Loucy (cell line): ENCODE measurements at regions not wholly inside any gene's neighbourhood (a gene's known extent, or its start where the extent isn't known, plus 50 kb on each side); places are given as distances from the start of the nearest gene placed in this dataset.

Experiments
- H2AFZ ChIP-seq: fragments of 200-600 bp; sonication (generic); 2 replicates; pipeline ENCODE4 v1.6.0; 2016; ENCODE audit warnings: antibody characterized with exemption, mild to moderate bottlenecking, low read length, moderate library complexity
- H3F3A ChIP-seq: fragments of 200-600 bp; 2 replicates; pipeline ENCODE4 v1.6.0; 2016; ENCODE audit warnings: antibody characterized with exemption, low read depth, mild to moderate bottlenecking
- H3K27me3 ChIP-seq: fragments of 200-600 bp; sonication (generic); 2 replicates; pipeline ENCODE4 v1.6.1; 2014; ENCODE audit warnings: low read length, mild to moderate bottlenecking; ENCODE audit not compliant: insufficient read depth, poor library complexity, severe bottlenecking
- H3K36me3 ChIP-seq: fragments of 200-600 bp; sonication (generic); 2 replicates; pipeline ENCODE4 v1.6.1; 2016; ENCODE audit warnings: low read length; ENCODE audit not compliant: insufficient read depth
- H3K4me1 ChIP-seq: fragments of 200-600 bp; sonication (generic); 2 replicates; pipeline ENCODE4 v1.5.1; 2014; ENCODE audit warnings: low read length, mild to moderate bottlenecking; ENCODE audit not compliant: insufficient read depth, poor library complexity, severe bottlenecking
- H3K4me2 ChIP-seq: fragments of 200-600 bp; sonication (generic); 2 replicates; pipeline ENCODE4 v1.6.0; 2014; ENCODE audit warnings: antibody characterized with exemption, low read length, low read depth, mild to moderate bottlenecking; ENCODE audit not compliant: poor library complexity, severe bottlenecking
- H3K4me3 ChIP-seq: fragments of 200-600 bp; sonication (generic); 2 replicates; pipeline ENCODE4 v1.5.1; 2014; ENCODE audit warnings: low read length, mild to moderate bottlenecking, mixed read lengths; ENCODE audit not compliant: poor library complexity, severe bottlenecking
- H3K79me2 ChIP-seq: fragments of 200-600 bp; sonication (generic); 2 replicates; pipeline ENCODE4 v1.6.1; 2014; ENCODE audit warnings: low read length; ENCODE audit not compliant: insufficient read depth
- H3K9ac ChIP-seq: fragments of 200-600 bp; sonication (generic); 2 replicates; pipeline ENCODE4 v1.6.0; 2014; ENCODE audit warnings: mild to moderate bottlenecking, low read depth, low read length, moderate library complexity; ENCODE audit not compliant: poor library complexity, severe bottlenecking
- H3K9me2 ChIP-seq: fragments of 200-600 bp; sonication (generic); replicated peaks from 2 replicates; pipeline ENCODE4 v1.6.1; 2016; ENCODE audit warnings: low read depth, low read length, mixed read lengths
- H3K9me3 ChIP-seq: fragments of 200-600 bp; sonication (generic); 2 replicates; pipeline ENCODE4 v1.6.1; 2014; ENCODE audit warnings: mild to moderate bottlenecking, antibody characterized with exemption, low read length, low read depth; ENCODE audit not compliant: insufficient read depth
- H4K20me1 ChIP-seq: fragments of 200-600 bp; sonication (generic); 2 replicates; pipeline ENCODE4 v1.6.0; 2014; ENCODE audit warnings: antibody characterized with exemption, low read length, mild to moderate bottlenecking; ENCODE audit not compliant: insufficient read depth, poor library complexity, severe bottlenecking
- EZH2phosphoT487 ChIP-seq: fragments of 200-600 bp; IDR thresholded peaks from 2 replicates; pipeline ENCODE4 v1.6.1; 2018; ENCODE audit warnings: antibody characterized with exemption, mild to moderate bottlenecking, moderate library complexity, borderline replicate concordance
- TF ChIP-seq, protein P1 (sequence below): fragments of 200-600 bp; sonication (generic); conservative IDR thresholded peaks from 2 replicates; pipeline ENCODE4 v1.5.1; 2014; ENCODE audit warnings: mild to moderate bottlenecking, antibody characterized with exemption, low read length

DNA sequence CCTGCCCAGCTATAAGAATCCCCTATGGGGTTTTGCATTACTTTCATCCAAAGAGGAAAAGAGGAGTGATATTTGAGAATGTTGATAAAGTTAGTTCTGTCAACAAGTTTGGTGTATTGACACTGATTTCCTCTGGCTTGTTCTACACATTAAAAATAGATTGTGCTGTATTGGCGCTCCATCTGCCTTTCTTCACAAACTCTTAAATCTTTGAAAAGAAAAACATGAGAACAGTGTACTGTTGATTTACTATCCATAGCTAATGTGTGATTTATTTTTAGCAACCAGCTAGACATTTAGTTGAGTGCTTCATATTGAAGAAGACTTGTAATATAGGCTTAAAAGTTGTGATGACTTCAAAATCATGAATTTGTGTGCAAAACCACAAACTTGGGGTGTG lies 261.2 kb upstream of the ANKRD50 start:
- Histone ChIP-seq H3K36me3 (no peaks in the 10 kb centered on the region), H3K9me2 (no peaks in the 10 kb centered on the region), H4K20me1 (no peaks in the 10 kb centered on the region), H3K9me3 (no peaks in the 10 kb centered on the region), H3K79me2 (no peaks in the 10 kb centered on the region), H3K9ac (no peak overlapping the region), H3K4me1 (no peaks in the 10 kb centered on the region), H2AFZ (no peak overlapping the region), H3K27me3 (no peaks in the 10 kb centered on the region), H3K4me3 (no peak overlapping the region), H3K4me2 (no peak overlapping the region), H3F3A (no peaks in the 10 kb centered on the region)
- TF ChIP-seq EZH2phosphoT487: no peak
- TF ChIP-seq, protein P1, sequence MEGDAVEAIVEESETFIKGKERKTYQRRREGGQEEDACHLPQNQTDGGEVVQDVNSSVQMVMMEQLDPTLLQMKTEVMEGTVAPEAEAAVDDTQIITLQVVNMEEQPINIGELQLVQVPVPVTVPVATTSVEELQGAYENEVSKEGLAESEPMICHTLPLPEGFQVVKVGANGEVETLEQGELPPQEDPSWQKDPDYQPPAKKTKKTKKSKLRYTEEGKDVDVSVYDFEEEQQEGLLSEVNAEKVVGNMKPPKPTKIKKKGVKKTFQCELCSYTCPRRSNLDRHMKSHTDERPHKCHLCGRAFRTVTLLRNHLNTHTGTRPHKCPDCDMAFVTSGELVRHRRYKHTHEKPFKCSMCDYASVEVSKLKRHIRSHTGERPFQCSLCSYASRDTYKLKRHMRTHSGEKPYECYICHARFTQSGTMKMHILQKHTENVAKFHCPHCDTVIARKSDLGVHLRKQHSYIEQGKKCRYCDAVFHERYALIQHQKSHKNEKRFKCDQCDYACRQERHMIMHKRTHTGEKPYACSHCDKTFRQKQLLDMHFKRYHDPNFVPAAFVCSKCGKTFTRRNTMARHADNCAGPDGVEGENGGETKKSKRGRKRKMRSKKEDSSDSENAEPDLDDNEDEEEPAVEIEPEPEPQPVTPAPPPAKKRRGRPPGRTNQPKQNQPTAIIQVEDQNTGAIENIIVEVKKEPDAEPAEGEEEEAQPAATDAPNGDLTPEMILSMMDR: no peak

DNA sequence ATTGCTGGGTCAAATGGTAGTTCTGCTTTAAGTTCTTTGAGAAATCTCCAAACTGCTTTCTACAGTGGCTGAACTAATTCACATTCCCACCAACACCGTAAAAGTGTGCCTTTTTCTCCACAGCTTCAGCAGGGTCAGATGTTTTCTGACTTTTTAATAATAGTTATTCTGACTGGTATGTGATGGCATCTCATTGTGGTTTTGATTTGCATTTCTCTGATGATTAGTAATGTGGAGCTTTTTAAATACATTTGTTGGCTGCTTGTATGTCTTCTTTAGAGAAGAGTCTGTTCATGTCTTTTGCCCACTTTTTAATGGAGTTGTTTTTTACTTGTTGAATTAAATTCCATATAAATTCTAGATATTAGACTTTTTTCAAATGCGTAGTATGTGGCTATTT lies 257.5 kb upstream of the ANKRD50 start:
- H3K9ac ChIP-seq: no peak overlapping the region

DNA sequence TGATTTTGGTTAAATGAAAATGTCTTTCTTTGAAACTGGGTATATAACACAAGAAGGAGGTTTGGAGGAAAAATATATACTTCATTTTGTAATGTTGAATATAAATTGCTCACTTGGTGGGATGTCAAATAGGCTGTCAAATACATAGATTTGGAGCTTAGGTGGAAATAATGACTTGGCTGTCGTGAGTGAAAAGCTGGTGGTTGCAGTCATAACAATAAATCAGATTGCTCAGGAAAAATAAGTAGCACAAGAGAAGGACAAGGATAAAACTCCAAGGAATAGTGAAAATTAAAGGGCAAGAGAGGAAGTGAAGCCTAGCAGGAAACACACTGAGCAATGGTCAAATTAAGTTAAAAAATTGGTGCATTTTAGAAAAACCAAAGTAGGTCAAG lies 253.0 kb upstream of the ANKRD50 start:
- Histone ChIP-seq H3K9me2 (no peaks in the 10 kb centered on the region), H3K79me2 (no peaks in the 10 kb centered on the region), H4K20me1 (no peaks in the 10 kb centered on the region), H3F3A (no peaks in the 10 kb centered on the region), H3K4me3 (no peak overlapping the region), H3K27me3 (no peaks in the 10 kb centered on the region), H3K9me3 (peaks cover 7% of the 10 kb centered on the region; the same call in 1 of the 2 replicates), H2AFZ (no peak overlapping the region), H3K9ac (no peak overlapping the region), H3K4me1 (no peaks in the 10 kb centered on the region), H3K4me2 (no peak overlapping the region), H3K36me3 (no peaks in the 10 kb centered on the region)
- no peak for TF ChIP-seq EZH2phosphoT487
- TF ChIP-seq, protein P1: no peak

More for the DNA sequence above, 257.5 kb upstream of the ANKRD50 start:
- H2AFZ ChIP-seq: no peak overlapping the region
- no peak overlapping the region for H3K4me3 ChIP-seq
- no peaks in the 10 kb centered on the region for H3K36me3 ChIP-seq
- no peaks in the 10 kb centered on the region for H3K79me2 ChIP-seq
- no peaks in the 10 kb centered on the region for H3F3A ChIP-seq
- H3K27me3 ChIP-seq: no peaks in the 10 kb centered on the region
- H3K4me1 ChIP-seq: no peaks in the 10 kb centered on the region
- TF ChIP-seq EZH2phosphoT487: no peak
- TF ChIP-seq, protein P1: no peak
- no peaks in the 10 kb centered on the region for H3K9me3 ChIP-seq
- no peaks in the 10 kb centered on the region for H4K20me1 ChIP-seq
- H3K4me2 ChIP-seq: no peak overlapping the region
- no peaks in the 10 kb centered on the region for H3K9me2 ChIP-seq
